ENCODE measurements at regions not wholly inside any gene's neighbourhood (a gene's known extent, or its start where the extent isn't known, plus 50 kb on each side); places are given as distances from the start of the nearest gene placed in this dataset.

DNA sequence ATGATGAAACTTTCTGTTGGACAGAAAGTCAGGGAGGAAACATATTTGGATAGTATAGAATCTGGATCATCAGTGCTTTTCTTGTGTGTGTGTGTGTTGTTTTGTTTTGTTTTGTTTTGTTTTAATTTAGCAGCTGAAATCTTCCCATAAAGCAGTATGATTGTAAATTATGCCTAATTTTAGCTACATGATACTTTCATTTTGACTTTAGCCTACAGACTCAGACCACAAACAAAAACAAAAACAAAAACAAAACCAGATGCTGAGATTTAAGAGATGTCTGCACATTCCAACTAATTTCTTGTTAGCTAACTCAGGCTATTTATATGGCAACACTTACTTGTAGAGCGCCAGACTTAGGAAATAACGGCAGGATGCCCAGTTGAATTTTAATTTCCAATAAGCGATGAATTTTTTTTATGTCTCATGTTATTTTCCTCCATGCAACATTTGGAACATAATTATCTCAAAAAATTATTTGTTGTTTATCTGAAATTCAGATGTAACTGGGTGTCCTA, 119.5 kb upstream of the TRPC7 start:
- no peaks in the 10 kb centered on the region for H3K9me3 ChIP-seq
- H3K27ac ChIP-seq: no peak overlapping the region
- ATAC-seq: no peak
- TF ChIP-seq, protein P1, sequence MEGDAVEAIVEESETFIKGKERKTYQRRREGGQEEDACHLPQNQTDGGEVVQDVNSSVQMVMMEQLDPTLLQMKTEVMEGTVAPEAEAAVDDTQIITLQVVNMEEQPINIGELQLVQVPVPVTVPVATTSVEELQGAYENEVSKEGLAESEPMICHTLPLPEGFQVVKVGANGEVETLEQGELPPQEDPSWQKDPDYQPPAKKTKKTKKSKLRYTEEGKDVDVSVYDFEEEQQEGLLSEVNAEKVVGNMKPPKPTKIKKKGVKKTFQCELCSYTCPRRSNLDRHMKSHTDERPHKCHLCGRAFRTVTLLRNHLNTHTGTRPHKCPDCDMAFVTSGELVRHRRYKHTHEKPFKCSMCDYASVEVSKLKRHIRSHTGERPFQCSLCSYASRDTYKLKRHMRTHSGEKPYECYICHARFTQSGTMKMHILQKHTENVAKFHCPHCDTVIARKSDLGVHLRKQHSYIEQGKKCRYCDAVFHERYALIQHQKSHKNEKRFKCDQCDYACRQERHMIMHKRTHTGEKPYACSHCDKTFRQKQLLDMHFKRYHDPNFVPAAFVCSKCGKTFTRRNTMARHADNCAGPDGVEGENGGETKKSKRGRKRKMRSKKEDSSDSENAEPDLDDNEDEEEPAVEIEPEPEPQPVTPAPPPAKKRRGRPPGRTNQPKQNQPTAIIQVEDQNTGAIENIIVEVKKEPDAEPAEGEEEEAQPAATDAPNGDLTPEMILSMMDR (IDR thresholded peaks at IDR 0.05): no peak
- no peaks in the 10 kb centered on the region for H3K27me3 ChIP-seq (ENCODE audit: low read depth)
- no peaks in the 10 kb centered on the region for H3K4me1 ChIP-seq
- intact Hi-C loops (cut with DNase I): no loop called here
- no peak for DNase-seq
- no peak overlapping the region for H3K4me3 ChIP-seq
- H3K36me3 ChIP-seq: no peaks in the 10 kb centered on the region

DNA sequence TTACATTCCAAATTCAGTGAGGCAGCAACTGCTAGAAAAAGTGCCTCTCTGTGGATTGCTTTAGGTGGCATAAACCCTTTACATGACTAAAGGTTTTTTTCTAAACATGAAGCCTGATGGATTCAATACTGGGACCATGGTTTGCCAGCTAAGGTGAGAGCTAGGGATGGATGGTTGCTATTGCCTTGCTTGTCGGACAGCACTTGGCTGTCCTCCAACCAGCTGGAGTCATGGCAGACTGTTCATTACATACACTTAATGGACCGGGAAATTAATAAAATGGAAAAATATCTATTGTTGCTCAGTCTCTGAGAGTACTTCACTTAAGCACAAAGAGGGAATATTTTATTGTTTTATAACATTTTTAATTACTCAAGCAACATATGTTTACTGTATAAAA, 116.9 kb upstream of the TRPC7 start:
- Histone ChIP-seq H3K36me3 (no peaks in the 10 kb centered on the region), H3K27me3 (ENCODE audit: low read depth) (no peaks in the 10 kb centered on the region), H3K27ac (no peak overlapping the region), H3K4me3 (no peak overlapping the region), H3K4me1 (no peaks in the 10 kb centered on the region), H3K9me3 (no peaks in the 10 kb centered on the region)
- intact Hi-C loops (cut with DNase I): no loop called here
- no peak for DNase-seq
- no peak for ATAC-seq
- TF ChIP-seq, protein P1 (IDR thresholded peaks at IDR 0.05): no peak

DNA sequence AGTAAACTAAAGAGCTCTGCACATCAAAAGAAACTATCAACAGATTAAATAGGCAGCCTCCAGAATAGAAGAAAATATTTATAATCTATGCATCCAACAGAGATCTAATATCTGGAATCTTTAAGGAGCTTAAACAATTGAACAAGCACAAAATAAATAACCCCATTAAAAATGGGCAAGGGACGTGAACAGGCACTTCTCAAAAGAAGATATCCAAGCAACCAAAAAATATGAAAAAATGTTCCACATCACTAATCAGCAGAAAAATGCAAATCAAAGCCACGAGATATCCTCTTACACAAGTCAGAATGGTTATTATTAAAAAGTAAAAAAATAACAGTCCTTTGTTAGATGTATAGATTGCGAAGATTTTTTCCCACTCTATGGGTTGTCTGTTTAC, 109.1 kb upstream of the TRPC7 start:
- Histone ChIP-seq H3K27ac (no peak overlapping the region), H3K9me3 (no peaks in the 10 kb centered on the region), H3K4me1 (no peaks in the 10 kb centered on the region), H3K36me3 (no peaks in the 10 kb centered on the region), H3K4me3 (no peak overlapping the region), H3K27me3 (ENCODE audit: low read depth) (no peaks in the 10 kb centered on the region)
- ATAC-seq (no peak), DNase-seq (no peak)
- TF ChIP-seq, protein P1 (IDR thresholded peaks at IDR 0.05): no peak
- intact Hi-C loops (cut with DNase I): no loop called here

DNA sequence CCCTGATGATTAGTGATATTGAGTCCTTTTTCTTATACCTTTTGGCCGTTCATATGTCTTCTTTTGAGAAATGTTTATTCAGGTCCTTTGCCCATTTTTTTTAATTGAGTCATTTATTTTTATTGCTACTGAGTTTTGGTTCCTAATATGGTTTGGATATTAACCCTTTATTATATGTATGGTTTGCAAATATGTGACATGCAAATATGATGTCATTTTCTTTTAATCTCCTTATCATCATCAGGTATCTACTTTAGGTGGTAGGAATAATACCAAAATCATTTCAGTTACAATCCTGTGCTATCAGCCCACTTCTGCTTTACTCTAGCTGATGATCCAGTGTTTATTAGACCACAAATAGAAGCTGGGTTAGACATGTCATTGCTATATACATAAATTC, 102.3 kb upstream of the TRPC7 start:
- DNase-seq (no peak), ATAC-seq (no peak)
- Histone ChIP-seq H3K36me3 (no peaks in the 10 kb centered on the region), H3K4me1 (no peaks in the 10 kb centered on the region), H3K4me3 (no peak overlapping the region), H3K27me3 (ENCODE audit: low read depth) (no peaks in the 10 kb centered on the region), H3K9me3 (no peaks in the 10 kb centered on the region), H3K27ac (no peak overlapping the region)
- intact Hi-C loops (cut with DNase I): no loop called here
- TF ChIP-seq, protein P1 (IDR thresholded peaks at IDR 0.05): no peak

DNA sequence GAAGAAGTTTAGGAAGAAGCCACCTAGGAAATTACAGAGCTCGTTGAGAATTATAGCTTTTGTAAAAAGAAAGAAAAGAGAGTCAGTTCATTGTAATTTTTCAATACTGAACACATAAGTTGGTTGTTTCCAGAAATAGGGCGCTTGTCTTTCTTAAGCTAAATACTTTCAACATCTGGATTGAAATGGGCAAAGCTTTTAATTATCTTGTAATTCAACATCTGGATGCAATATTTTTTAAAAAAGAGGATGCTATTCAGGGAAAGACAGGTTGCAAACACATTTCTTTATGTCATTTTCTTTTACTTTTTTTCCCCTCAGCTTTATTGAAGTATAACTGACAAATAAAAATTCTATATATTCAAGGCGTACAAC, 100.7 kb upstream of the TRPC7 start:
- Histone ChIP-seq H3K9me3 (no peaks in the 10 kb centered on the region), H3K27me3 (ENCODE audit: low read depth) (no peaks in the 10 kb centered on the region), H3K27ac (no peak overlapping the region), H3K36me3 (no peaks in the 10 kb centered on the region), H3K4me1 (no peaks in the 10 kb centered on the region), H3K4me3 (no peak overlapping the region)
- TF ChIP-seq, protein P1 (IDR thresholded peaks at IDR 0.05): no peak
- intact Hi-C loops (cut with DNase I): no loop called here
- ATAC-seq (no peak), DNase-seq (no peak)

DNA sequence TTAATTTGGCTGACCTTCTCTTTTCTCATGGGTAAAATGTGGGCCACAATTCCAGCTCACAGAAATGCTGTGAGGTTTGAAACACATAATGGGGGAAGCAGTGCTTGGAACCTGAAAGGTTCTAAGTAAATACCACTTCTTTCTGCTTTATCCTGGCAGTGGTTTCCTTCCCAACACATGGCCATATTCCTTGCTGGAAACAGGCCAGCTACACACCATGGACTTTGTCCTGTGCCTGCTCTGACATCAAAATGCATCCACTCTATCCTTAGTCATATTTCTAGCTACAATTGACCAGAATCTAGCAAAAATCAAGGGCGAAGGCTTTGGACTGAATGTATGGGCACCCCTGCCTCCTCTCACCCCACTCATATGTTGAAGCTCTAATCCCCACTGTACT, 93.1 kb upstream of the TRPC7 start:
- no peak for DNase-seq
- intact Hi-C loops (cut with DNase I): no loop called here
- H3K36me3 ChIP-seq: no peaks in the 10 kb centered on the region
- H3K4me1 ChIP-seq: no peaks in the 10 kb centered on the region
- TF ChIP-seq, protein P1 (IDR thresholded peaks at IDR 0.05): no peak
- ATAC-seq: no peak
- no peaks in the 10 kb centered on the region for H3K9me3 ChIP-seq
- H3K4me3 ChIP-seq: no peak overlapping the region
- no peaks in the 10 kb centered on the region for H3K27me3 ChIP-seq (ENCODE audit: low read depth)
- H3K27ac ChIP-seq: no peak overlapping the region
